ENCODE measurements at regions not wholly inside any gene's neighbourhood (a gene's known extent, or its start where the extent isn't known, plus 50 kb on each side); places are given as distances from the start of the nearest gene placed in this dataset.

GRCh38 chr19:31402529-31403316, 53.5 kb upstream of the TSHZ3 start:
- H3K4me3 ChIP-seq (ENCODE audit: control insufficient read depth, low read depth, low read length) = no peak overlapping the region
- DNase-seq (ENCODE audit: low read depth) = no peak
- no peak for TF ChIP-seq CTCF (IDR thresholded peaks at IDR 0.05; ENCODE audit: control insufficient read depth, insufficient read depth, low read depth, low read length, missing control alignments)

GRCh38 chr19:31406106-31406505, 56.9 kb upstream of the TSHZ3 start:
- H3K4me3 ChIP-seq (ENCODE audit: control insufficient read depth, low read depth, low read length) = no peak overlapping the region
- no peak for TF ChIP-seq CTCF (IDR thresholded peaks at IDR 0.05; ENCODE audit: control insufficient read depth, insufficient read depth, low read depth, low read length, missing control alignments)
- no peak for DNase-seq (ENCODE audit: low read depth)

GRCh38 chr19:31408460-31409124, 59.4 kb upstream of the TSHZ3 start:
- DNase-seq (ENCODE audit: low read depth) = peak; percentile 62
- no peak for TF ChIP-seq CTCF (IDR thresholded peaks at IDR 0.05; ENCODE audit: control insufficient read depth, insufficient read depth, low read depth, low read length, missing control alignments)

GRCh38 chr19:31413353-31413752, 64.1 kb upstream of the TSHZ3 start:
- H3K4me3 ChIP-seq (ENCODE audit: control insufficient read depth, low read depth, low read length) = no peak overlapping the region
- no peak for DNase-seq (ENCODE audit: low read depth)
- TF ChIP-seq CTCF (IDR thresholded peaks at IDR 0.05; ENCODE audit: control insufficient read depth, insufficient read depth, low read depth, low read length, missing control alignments) = no peak

More at GRCh38 chr19:31408460-31409124, 59.4 kb upstream of the TSHZ3 start:
- H3K4me3 ChIP-seq (ENCODE audit: control insufficient read depth, low read depth, low read length) = no peak overlapping the region

- no peak overlapping the region for H3K4me3 ChIP-seq (ENCODE audit: control insufficient read depth, low read depth, low read length)
- TF ChIP-seq CTCF (IDR thresholded peaks at IDR 0.05; ENCODE audit: control insufficient read depth, insufficient read depth, low read depth, low read length, missing control alignments) = no peak
- no peak for DNase-seq (ENCODE audit: low read depth)
Observed at GRCh38 chr19:31415322-31415721, 66.1 kb upstream of the TSHZ3 start.

GRCh38 chr19:31416548-31416947, 67.3 kb upstream of the TSHZ3 start:
- no peak for TF ChIP-seq CTCF (IDR thresholded peaks at IDR 0.05; ENCODE audit: control insufficient read depth, insufficient read depth, low read depth, low read length, missing control alignments)
- H3K4me3 ChIP-seq (ENCODE audit: control insufficient read depth, low read depth, low read length) = no peak overlapping the region
- DNase-seq (ENCODE audit: low read depth) = no peak

Measured in AG09309 (cell line).